KMS-11 (cell line): ENCODE measurements at regions not wholly inside any gene's neighbourhood (a gene's known extent, or its start where the extent isn't known, plus 50 kb on each side); places are given as distances from the start of the nearest gene placed in this dataset.

ENCODE experiments used
- H2AFZ ChIP-seq: fragments of 200-600 bp; sonication (generic); 2 replicates; pipeline ENCODE4 v1.6.1; 2016; ENCODE audit warnings: antibody characterized with exemption, mixed run types, low read depth
- H3K27ac ChIP-seq: fragments of 200-600 bp; sonication (generic); 2 replicates; pipeline ENCODE4 v1.6.1; 2016; ENCODE audit warnings: mild to moderate bottlenecking, mixed run types
- H3K27me3 ChIP-seq: fragments of 200-600 bp; sonication (generic); 2 replicates; pipeline ENCODE4 v1.6.1; 2017; ENCODE audit warnings: mild to moderate bottlenecking, low read depth, mixed run types, moderate library complexity; ENCODE audit not compliant: insufficient read depth
- H3K36me3 ChIP-seq: fragments of 200-600 bp; sonication (generic); 2 replicates; pipeline ENCODE4 v1.6.1; 2017; ENCODE audit warnings: mild to moderate bottlenecking, mixed run types; ENCODE audit not compliant: insufficient read depth
- H3K4me1 ChIP-seq: fragments of 200-600 bp; sonication (generic); 2 replicates; pipeline ENCODE4 v1.6.1; 2016; ENCODE audit warnings: mild to moderate bottlenecking, low read depth, mixed run types; ENCODE audit not compliant: poor library complexity, severe bottlenecking
- H3K4me2 ChIP-seq: fragments of 200-600 bp; sonication (generic); 2 replicates; pipeline ENCODE4 v1.7.0; 2016; ENCODE audit warnings: mild to moderate bottlenecking, mixed run types
- H3K4me3 ChIP-seq: fragments of 200-600 bp; sonication (generic); IDR thresholded peaks from 2 replicates; pipeline ENCODE4 v1.6.1; 2017; ENCODE audit warnings: low read depth, low read length, mixed read lengths; ENCODE audit not compliant: insufficient read depth
- H3K79me2 ChIP-seq: fragments of 200-600 bp; sonication (generic); 2 replicates; pipeline ENCODE4 v1.6.1; 2016; ENCODE audit warnings: low read depth, mixed run types; ENCODE audit not compliant: insufficient read depth
- H3K9ac ChIP-seq: fragments of 200-600 bp; sonication (generic); 2 replicates; pipeline ENCODE4 v1.6.1; 2016; ENCODE audit warnings: mild to moderate bottlenecking, mixed run types
- H4K20me1 ChIP-seq: fragments of 200-600 bp; sonication (generic); 2 replicates; pipeline ENCODE4 v1.6.1; 2016; ENCODE audit warnings: mild to moderate bottlenecking, mixed run types; ENCODE audit not compliant: insufficient read depth
- CTCF ChIP-seq: fragments of 200-600 bp; sonication (generic); conservative IDR thresholded peaks from 2 replicates; pipeline ENCODE4 v1.6.1; 2017; ENCODE audit warnings: low read depth, mild to moderate bottlenecking, antibody characterized with exemption, low read length, moderate library complexity, mixed read lengths

GRCh38 chr16:56106527-56106926, 84.8 kb upstream of the GNAO1 start:
- H4K20me1 ChIP-seq: no peaks in the 10 kb centered on the region
- no peaks in the 10 kb centered on the region for H3K36me3 ChIP-seq
- H3K4me3 ChIP-seq: no peak overlapping the region
- H2AFZ ChIP-seq: no peak overlapping the region
- H3K4me2 ChIP-seq: no peak overlapping the region
- no peaks in the 10 kb centered on the region for H3K79me2 ChIP-seq
- TF ChIP-seq CTCF: no peak
- no peak overlapping the region for H3K9ac ChIP-seq
- no peak overlapping the region for H3K27ac ChIP-seq
- H3K27me3 ChIP-seq: no peaks in the 10 kb centered on the region
- H3K4me1 ChIP-seq: no peaks in the 10 kb centered on the region

- Histone ChIP-seq H3K79me2 (no peaks in the 10 kb centered on the region), H3K27me3 (no peaks in the 10 kb centered on the region), H2AFZ (no peak overlapping the region), H3K4me3 (no peak overlapping the region), H3K36me3 (no peaks in the 10 kb centered on the region), H3K9ac (no peak overlapping the region), H3K27ac (no peak overlapping the region), H3K4me2 (no peak overlapping the region), H4K20me1 (no peaks in the 10 kb centered on the region), H3K4me1 (no peaks in the 10 kb centered on the region)
- TF ChIP-seq CTCF: no peak
Measured at GRCh38 chr16:56102906-56103305, 88.4 kb upstream of the GNAO1 start.

GRCh38 chr16:56102183-56102686, 89.1 kb upstream of the GNAO1 start:
- H3K27me3 ChIP-seq: no peaks in the 10 kb centered on the region
- no peaks in the 10 kb centered on the region for H3K4me1 ChIP-seq
- H2AFZ ChIP-seq: no peak overlapping the region
- no peaks in the 10 kb centered on the region for H3K79me2 ChIP-seq
- H3K4me3 ChIP-seq: no peak overlapping the region
- no peak for TF ChIP-seq CTCF
- no peak overlapping the region for H3K9ac ChIP-seq
- H4K20me1 ChIP-seq: no peaks in the 10 kb centered on the region
- H3K36me3 ChIP-seq: no peaks in the 10 kb centered on the region
- no peak overlapping the region for H3K4me2 ChIP-seq
- no peak overlapping the region for H3K27ac ChIP-seq

GRCh38 chr16:56101480-56101879, 89.8 kb upstream of the GNAO1 start:
- Histone ChIP-seq H3K4me1 (no peaks in the 10 kb centered on the region), H3K4me2 (no peak overlapping the region), H3K4me3 (no peak overlapping the region), H4K20me1 (no peaks in the 10 kb centered on the region), H2AFZ (no peak overlapping the region), H3K27ac (no peak overlapping the region), H3K79me2 (no peaks in the 10 kb centered on the region), H3K27me3 (no peaks in the 10 kb centered on the region), H3K9ac (no peak overlapping the region), H3K36me3 (no peaks in the 10 kb centered on the region)
- TF ChIP-seq CTCF: no peak
